ENCODE measurements at regions not wholly inside any gene's neighbourhood (a gene's known extent, or its start where the extent isn't known, plus 50 kb on each side); places are given as distances from the start of the nearest gene placed in this dataset.
"Not testable (repeated sequence)": the region's sequence is repeated elsewhere in the genome, so short reads cannot be mapped to it uniquely, and the experiment has no call there.

DNA sequence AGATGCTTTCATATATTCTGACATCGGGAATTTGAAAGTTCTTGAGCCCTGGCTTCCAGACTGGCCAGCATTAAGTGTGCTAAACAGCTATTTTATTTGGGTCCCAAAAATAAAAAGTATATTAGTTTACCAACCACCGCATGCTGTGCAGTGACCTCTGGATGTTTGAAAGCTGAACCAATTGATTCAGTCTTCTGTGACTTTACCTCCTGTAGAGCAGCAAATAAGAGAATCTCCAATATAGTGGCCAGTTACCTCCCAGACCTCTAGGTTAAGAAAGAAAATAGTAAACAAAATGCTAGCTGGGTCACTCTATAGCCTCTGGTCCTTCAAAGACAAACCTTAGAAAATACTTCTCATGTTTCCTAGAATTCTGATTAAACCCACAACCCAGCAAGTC, 424.6 kb upstream of the NFE2L3 start:
- in situ Hi-C loops (cut with HindIII; ENCODE audit: low sequenced_read_pairs): no loop called here

DNA sequence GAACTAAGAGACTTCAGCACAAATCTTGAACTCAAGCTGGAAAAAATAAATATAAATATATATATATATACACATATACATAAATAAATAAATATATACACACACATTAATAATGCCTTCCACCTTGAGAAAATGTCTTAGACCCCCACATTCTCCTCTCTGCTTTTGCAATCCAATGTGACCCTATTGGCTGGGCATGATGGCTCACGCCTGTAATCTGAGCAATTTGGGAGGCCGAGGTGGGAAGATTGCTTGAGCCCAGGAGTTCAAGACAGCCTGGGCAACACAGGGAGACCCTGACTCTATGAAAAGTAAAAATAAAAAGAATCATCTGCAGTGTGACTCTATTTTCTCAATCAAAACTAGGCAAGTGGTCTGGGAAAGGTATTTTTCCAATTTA, 424.1 kb upstream of the NFE2L3 start:
- in situ Hi-C loops (cut with HindIII; ENCODE audit: low sequenced_read_pairs): no loop called here

- in situ Hi-C loops (cut with HindIII; ENCODE audit: low sequenced_read_pairs): no loop called here
Observed at GRCh38 chr7:25731068-25731845, 420.7 kb upstream of the NFE2L3 start.

DNA sequence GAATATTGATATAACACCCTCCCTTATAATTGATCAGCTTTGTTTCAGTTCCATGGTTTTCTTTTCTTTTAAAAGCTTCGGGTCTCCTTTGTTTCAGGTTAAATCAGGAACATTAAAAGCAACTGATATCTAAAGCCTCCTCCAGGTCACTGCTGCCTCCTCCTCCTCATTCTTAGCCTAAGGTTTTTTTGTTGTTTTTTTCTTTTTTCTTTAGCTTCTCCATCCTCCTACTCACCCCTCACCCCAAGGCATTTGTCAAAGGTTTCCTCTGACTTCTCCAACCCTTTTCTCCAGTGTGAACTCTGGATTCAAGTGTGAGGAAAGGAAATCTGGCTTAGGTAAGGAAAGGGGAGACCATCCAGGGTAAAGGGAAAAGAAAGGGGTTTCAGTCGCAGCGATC, 420.2 kb upstream of the NFE2L3 start:
- in situ Hi-C loops (cut with HindIII; ENCODE audit: low sequenced_read_pairs): no loop called here

GRCh38 chr7:25732766-25733217, 419.2 kb upstream of the NFE2L3 start:
- in situ Hi-C loops (cut with HindIII; ENCODE audit: low sequenced_read_pairs): no loop called here

DNA sequence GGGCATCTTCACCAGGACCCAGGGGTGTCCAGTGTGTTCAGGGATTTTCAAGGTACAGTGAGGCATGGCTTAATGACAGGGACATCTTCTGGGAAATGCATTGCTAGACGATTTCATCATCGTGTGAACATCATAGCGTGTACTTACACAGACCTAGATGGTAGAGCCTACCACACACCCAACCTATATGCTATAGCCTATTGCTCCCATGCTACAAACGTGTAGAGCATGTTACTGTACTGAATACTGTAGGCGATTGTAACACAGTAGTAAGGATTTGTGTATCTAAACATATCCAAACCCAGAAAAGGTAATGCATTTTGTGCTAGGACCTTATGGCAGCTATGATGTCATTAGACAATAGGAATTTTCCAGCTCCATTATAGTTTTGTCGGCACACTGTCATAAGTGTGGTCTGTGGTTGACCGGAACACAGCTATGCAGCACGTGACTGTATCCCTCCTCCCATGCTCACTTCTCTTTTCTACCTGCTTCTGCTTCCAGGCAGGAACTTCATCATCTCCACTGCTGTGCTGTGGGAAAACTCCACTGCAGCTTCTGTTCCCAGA, 416.2 kb upstream of the NFE2L3 start:
- in situ Hi-C loops (cut with HindIII; ENCODE audit: low sequenced_read_pairs): no loop called here

DNA sequence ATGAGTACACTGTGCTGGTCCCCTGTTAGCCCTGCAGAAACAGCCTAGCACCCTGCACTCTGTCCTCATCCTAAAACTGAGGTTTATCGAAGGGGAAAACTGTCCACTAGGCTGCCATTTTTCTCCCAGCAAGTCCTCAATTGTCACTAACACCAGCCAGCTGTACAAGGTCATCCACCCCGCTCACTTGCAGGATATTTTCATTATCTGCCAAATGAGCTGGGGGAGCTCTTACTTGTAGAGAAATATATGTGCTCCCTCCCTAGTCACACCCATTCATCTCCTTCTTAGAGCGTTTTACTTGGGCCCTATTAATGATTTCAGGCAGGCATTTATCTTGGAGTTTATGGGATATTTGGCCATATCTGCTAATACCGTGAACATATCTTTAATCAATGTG, 413.5 kb upstream of the NFE2L3 start:
- in situ Hi-C loops (cut with HindIII; ENCODE audit: low sequenced_read_pairs): no loop called here

- in situ Hi-C loops (cut with HindIII; ENCODE audit: low sequenced_read_pairs): no loop called here
Observed at GRCh38 chr7:25739143-25739542, 412.9 kb upstream of the NFE2L3 start.

- in situ Hi-C loops (cut with HindIII; ENCODE audit: low sequenced_read_pairs): no loop called here
Observed at GRCh38 chr7:25742316-25742715, 409.7 kb upstream of the NFE2L3 start.

DNA sequence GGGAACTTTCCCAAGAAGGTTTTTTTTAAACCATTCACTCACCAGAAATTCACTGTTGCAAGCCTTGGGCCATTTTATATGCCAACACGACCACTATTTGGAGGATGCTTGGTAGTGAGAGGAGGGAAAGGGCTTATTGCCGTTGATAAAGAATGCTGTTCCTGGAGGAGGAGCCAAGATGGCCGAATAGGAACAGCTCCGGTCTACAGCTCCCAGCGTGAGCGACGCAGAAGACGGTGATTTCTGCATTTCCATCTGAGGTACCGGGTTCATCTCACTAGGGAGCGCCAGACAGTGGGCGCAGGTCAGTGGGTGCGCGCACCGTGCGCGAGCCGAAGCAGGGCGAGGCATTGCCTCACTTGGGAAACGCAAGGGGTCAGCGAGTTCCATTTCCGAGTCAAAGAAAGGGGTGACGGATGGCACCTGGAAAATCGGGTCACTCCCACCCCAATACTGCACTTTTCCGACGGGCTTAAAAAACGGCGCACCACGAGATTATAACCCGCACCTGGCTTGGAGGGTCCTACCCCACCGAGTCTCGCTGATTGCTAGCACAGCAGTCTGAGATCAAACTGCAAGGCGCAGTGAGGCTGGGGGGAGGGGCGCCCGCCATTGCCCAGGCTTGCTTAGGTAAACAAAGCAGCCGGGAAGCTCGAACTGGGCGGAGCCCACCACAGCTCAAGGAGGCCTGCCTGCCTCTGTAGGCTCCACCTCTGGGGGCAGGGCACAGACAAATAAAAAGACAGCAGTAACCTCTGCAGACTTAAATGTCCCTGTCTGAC, 408.1 kb upstream of the NFE2L3 start:
- in situ Hi-C loops (cut with HindIII; ENCODE audit: low sequenced_read_pairs): not testable (repeated sequence)

DNA sequence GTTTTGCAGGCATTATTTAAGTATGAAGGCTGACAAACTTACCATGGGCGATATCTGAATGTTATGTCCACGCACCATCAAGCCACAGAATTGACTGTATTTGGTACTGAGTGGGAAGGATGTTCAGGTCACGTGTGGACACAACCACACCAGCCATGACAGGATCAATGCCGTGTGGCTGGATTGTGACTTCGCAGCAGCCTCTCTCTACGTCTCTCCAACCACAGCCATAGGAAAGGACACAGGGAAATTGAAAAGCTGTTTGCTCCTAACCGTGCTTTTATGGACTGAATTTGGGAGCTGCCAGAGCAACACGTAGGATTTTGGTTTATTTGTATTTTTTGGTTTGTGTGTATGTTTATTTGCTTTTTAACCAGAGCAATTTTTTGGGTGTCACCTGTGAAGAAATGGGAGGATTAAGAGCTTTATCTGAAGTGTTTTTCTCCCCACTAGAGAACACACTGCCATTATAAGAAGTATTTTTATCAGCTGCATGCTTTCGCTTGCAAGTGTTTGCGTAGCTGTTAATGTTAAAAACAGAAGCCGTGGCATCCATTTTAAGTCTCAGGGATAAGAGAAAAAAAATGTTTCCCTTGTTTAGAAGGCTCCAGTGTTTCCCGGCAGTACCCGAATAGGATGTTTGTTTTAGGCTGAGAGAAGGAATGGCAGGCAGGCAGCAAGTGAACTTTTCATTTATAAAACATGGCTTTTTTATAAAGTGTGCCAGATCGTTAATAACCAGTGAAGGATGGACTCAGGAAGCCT, 401.1 kb upstream of the NFE2L3 start:
- in situ Hi-C loops (cut with HindIII; ENCODE audit: low sequenced_read_pairs): no loop called here

GRCh38 chr7:25752154-25752553, 399.8 kb upstream of the NFE2L3 start:
- in situ Hi-C loops (cut with HindIII; ENCODE audit: low sequenced_read_pairs): no loop called here

GRCh38 chr7:25752967-25753791, 398.8 kb upstream of the NFE2L3 start:
- in situ Hi-C loops (cut with HindIII; ENCODE audit: low sequenced_read_pairs): no loop called here

GRCh38 chr7:25753837-25754236, 398.2 kb upstream of the NFE2L3 start:
- in situ Hi-C loops (cut with HindIII; ENCODE audit: low sequenced_read_pairs): no loop called here

DNA sequence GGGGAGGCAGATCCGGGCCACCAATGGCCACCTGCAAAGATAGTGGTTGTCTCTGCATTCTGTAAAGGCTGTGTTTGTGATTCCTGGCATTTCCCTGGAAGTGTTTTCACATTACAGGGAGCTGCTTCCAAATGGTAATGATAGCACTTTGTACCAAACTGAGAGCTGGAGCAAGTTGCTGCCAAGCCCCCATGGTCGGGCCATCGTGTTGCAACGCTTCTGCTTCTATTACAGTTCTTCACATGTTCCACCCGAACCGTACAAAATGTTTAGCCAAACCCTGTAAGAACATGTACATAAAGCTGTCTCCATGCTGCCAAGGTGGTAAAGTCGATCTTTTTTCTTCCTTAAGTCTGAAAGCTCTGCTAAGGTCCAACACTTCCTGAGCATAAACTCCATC, 397.7 kb upstream of the NFE2L3 start:
- in situ Hi-C loops (cut with HindIII; ENCODE audit: low sequenced_read_pairs): no loop called here

GRCh38 chr7:25754751-25755150, 397.2 kb upstream of the NFE2L3 start:
- in situ Hi-C loops (cut with HindIII; ENCODE audit: low sequenced_read_pairs): no loop called here

DNA sequence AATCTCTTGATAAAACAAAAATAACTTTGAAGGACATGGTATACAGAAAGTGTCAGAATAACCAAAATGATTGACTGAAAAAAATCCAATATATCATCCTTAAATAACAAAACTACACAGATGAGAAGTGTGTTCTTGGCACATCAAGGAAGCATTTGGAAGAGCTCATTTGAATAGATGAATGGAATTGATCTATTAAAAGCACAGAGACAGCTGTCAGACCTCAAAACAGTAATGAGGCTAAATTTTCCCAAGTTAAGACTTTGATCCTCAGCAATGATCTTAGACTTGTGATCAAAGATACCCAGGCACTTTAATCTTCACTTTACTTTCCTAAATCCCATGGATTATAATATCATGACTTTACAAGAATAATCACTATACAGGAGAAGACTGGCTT, 395.4 kb upstream of the NFE2L3 start:
- in situ Hi-C loops (cut with HindIII; ENCODE audit: low sequenced_read_pairs): no loop called here

- in situ Hi-C loops (cut with HindIII; ENCODE audit: low sequenced_read_pairs): no loop called here
Observed at GRCh38 chr7:25758559-25758958, 393.4 kb upstream of the NFE2L3 start.

- in situ Hi-C loops (cut with HindIII; ENCODE audit: low sequenced_read_pairs): no loop called here
Observed at GRCh38 chr7:25759286-25759685, 392.7 kb upstream of the NFE2L3 start.

DNA sequence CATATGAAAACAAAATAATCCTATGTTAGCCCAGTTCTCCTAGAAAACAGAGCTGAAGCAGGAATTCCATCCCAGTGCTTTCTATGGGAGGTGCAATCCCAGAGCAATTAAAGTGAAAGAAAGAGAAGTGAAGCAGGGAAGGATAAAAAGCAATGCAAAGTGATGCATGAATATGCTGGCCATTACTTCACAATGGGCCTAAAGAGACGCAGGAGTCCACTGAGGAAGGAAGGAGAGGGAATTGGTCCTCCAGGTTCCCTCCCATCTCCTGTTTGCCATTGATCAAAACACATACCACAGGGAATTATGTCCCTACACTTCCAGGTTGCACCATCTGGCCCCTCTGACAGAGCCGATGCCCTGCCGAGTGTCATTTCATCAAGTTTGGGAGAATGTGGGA, 392.2 kb upstream of the NFE2L3 start:
- in situ Hi-C loops (cut with HindIII; ENCODE audit: low sequenced_read_pairs): no loop called here
